HG03460 (cell line): ENCODE measurements at regions not wholly inside any gene's neighbourhood (a gene's known extent, or its start where the extent isn't known, plus 50 kb on each side); places are given as distances from the start of the nearest gene placed in this dataset.

Source experiments
- ATAC-seq: cut with Tn5 transposase; IDR thresholded peaks from one replicate; pipeline ENCODE4 v1.9.1; 2021; ENCODE audit not compliant: unreplicated experiment

DNA sequence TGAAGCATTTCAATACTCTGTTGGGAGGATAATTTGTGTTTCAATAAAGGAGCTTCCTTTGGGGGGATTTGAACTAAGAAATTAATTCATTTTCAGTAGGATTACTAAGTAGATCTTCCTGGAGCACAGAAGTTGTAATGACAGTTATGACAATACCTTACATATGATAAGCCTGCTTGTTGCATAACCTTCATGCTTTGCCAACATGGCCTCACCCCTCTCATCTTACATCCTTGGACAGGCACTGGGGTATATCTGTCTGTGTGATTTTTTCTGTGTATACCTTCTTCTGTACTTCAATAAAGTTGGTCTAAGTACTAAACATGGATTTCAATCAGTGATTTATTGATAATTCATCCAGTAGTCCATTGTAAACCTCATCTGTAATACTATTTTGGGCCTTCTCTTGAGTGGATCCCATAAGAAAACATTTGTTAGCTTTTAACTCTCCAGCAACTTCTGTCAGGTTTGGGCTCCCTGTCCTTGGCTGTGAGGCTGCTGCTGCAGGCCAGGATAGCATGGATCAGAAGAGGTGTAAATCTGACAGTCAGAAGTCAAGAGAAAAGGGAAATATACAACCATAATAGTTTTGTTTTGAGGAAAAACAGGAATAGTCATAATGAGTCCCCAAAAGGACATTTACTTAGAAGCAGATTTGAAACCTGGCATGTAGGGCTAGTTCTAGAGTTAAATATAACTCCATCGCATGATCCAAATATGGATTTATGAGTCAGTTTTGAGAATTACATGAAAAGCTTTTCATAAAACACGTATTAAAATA lies 422.2 kb downstream of the KLF5 start:
- no peak for ATAC-seq

DNA sequence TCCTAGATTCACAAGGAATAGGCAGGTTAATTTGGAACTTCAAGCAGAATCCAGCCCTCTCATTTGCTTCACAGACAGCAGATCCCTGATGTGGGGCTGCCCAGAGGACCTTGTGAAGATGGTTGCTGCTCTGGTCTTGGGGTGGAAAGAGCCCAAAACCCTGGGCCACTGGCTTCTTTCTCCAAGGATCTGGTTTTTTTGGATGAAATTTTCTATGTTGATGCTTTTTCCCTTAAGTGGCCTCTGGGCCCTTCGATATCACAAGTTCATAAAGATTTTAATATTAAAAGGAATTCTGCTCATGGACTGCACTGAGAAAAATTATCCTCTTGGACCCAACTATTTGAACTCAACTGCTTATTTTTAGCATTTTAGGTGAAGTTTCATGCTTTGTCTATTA lies 421.1 kb downstream of the KLF5 start:
- no peak for ATAC-seq

- no peak for ATAC-seq
Measured at GRCh38 chr13:73479351-73479750, 420.5 kb downstream of the KLF5 start.

DNA sequence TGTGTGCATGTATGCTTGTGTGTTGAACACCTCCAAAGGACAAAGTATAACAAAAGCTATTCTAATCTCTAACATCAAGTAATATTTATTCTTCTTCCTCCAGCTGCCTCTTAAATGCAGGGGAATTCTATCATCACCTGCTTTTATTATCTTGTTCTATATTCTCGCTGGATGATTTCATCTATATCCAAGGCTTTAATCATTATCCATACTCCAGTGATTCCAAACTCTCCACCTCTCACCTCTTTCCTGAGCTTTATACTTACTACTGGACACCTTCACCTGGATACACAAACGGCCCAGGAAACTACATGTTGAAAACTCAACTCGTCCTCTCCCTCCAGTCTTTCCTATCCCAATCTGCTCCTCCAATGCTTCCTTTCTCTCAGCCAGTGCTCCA lies 418.6 kb downstream of the KLF5 start:
- no peak for ATAC-seq

DNA sequence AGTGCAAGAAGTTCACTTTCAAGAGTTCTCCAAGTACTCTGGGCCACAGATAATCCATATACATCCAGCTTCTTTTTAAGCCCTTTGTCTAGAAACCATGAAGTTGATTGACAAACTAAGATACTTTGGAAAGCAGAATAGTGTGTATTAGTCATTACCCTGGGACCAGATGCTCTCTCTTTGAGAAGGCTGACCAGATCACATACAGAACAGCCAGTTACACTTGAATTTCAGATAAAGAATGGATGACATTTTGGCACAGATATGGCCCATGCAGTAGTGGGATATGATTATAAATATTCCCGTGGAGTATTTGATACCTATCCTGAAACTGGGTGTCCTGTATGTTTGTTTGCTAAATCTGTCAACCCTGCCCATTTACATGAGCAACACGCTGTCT lies 414.2 kb downstream of the KLF5 start:
- ATAC-seq = no peak

DNA sequence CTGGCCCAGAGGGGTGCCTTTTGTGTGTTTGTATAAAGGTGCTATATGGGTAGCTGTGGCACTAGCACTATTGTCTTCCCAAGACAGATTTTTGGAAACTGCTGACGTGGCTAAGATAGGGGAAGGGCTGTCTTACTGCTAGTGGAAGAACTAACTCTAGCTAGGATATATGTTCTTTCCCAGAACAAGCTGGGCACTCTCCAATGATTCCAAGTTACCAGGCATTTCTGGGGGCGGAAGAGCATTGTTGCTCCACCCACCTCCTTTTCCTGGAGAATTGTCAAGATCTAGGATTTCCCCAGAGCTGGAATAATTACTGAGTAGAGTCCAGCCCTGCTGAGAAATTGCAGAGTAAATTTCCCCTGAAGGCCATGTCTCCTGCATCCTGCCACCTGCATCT lies 408.3 kb downstream of the KLF5 start:
- ATAC-seq = no peak

- no peak for ATAC-seq
Measured at GRCh38 chr13:73466561-73466960, 407.8 kb downstream of the KLF5 start.

DNA sequence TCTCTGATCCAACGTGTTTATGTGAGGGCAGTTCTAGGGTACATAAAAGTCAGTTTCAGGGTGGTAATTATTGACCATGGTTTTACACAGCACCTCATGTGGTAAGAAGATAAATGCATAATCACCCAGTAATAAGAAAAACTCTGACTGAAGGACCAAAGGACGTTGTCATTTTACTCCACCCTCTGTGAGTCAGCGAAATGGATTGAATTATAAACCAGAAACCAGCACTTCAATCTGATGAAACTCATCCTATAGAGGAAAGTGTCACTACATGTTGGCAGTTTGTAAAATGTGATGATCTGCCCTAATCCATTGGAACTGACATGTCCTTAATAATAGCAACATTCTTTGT lies 406.8 kb downstream of the KLF5 start:
- no peak for ATAC-seq

DNA sequence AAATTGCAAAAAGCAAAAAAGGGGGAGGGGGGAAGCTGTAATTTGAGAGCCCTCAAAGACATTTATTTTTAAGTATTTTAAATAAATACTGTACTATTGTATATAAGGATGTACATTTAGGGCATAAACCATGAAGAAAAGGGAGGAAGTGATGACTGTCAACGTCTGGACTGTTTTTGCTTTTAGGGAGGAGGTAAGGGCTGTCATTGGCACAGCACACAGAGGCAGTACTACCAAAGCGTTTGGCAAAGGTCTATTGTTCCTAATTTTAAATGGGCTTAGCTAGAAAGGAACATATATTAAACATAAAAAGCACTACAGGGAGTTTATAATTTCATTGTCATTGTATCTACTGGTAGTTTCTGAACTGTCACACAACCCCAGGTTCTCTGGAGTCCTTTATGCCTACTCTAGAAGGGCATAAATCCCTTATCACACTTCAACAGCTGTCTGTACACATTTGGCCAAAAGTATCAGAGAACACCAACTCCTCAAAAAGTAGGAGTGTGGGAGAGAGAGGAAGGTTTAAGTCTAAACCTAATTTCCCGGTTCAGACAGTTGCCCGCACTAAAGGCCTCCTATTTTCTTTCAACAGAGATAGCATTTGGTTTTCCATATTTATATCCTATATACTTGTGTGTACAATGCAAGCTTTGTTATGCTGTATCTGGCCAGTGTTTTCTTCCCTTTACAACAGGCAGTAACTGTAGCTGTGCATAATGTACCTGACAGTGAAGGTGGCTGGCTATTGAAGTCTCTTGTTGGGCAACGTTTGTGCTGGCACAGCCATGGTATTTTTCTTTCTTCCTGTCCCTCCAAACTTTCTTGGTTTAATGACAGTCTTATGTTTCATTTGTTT lies 406.2 kb downstream of the KLF5 start:
- no peak for ATAC-seq

DNA sequence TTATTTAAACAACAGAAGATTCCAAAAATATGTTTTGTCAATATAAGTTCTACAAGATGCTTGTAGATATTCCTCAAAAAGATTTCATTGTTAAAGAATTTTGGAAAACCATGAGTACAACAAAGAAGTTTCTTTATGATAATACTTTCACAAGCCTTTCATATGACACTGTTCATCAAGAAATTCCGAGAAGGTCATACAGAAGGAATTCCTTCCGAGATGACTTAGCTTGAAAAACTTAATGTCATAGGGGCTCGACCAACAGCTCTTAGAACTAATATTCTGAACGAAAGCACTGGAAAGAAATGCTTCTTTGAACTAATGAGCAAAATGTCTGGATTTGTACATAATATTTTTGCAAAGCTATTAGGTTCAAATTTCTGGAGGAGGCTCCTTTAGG lies 403.4 kb downstream of the KLF5 start:
- ATAC-seq = no peak

GRCh38 chr13:73451221-73452029 lies 392.6 kb downstream of the KLF5 start:
- ATAC-seq = no peak

GRCh38 chr13:73450583-73450982 lies 391.8 kb downstream of the KLF5 start:
- ATAC-seq = no peak

DNA sequence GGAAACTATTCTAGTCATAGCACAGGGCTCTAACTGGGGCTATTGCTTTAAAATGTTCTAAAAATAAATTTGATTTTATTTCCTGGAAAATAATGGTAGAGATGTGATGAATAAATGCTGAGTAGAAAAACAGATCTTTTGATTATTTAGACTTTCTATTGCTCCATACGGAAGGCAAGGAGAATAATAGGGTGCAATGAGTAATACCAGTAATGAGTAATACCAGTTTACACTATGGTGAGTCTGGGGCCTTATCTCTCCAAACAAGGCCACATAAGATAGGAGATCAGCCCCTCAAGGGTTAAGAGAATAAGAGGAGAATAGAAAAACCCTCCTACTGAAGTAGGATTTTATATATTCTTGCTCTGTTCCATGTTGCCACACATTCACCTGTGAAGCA lies 390.4 kb downstream of the KLF5 start:
- no peak for ATAC-seq

DNA sequence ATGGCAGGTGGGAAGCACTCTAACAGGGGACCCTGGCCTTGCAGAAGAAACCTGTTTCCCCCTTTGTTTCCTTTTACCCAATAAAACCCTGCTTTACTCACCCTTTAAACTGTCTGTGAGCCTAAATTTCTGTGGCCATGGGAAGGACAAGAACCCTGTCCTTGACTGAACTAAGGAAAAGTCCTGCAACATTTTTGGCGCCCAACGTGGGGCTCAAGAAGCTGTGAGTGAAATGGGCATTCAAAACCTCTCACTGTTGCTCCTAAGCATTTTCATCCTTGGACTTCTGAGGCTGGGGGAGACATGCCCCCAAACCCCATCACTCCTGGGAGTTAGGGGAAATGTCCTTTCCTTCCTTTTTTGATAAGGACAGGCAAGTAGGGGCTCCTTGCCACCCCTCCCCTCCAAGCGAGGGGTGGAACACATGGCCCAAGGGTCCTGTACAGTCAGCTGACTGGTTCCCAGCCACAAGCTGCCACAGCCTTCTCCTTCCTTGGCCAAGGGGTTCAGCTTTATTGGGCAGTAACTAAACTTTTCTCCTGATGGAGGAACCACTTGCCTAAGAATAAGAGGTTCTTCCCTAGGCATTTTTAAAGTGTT lies 381.6 kb downstream of the KLF5 start:
- ATAC-seq = no peak

- ATAC-seq = no peak
Measured at GRCh38 chr13:73433890-73434289, 375.1 kb downstream of the KLF5 start.

DNA sequence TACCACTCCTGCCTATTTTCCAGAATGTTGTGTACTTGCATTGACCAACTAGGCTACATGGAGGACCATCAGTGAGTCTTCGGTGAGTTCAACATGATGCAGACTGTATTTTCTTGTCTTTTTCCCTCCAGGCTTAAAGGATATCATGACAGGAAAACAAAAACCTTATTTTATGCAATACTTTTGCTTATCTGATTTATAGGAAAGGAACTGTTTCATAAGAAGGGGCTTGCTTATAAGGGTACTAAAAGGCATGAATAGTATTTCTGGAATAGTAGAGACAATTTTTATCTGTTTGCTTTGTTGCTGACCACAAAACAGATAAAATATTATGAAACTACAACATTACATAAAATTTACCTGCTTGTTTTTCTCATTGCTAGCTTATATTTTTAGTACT lies 374.7 kb downstream of the KLF5 start:
- no peak for ATAC-seq

- ATAC-seq = no peak
Measured at GRCh38 chr13:73429701-73430100, 370.9 kb downstream of the KLF5 start.

DNA sequence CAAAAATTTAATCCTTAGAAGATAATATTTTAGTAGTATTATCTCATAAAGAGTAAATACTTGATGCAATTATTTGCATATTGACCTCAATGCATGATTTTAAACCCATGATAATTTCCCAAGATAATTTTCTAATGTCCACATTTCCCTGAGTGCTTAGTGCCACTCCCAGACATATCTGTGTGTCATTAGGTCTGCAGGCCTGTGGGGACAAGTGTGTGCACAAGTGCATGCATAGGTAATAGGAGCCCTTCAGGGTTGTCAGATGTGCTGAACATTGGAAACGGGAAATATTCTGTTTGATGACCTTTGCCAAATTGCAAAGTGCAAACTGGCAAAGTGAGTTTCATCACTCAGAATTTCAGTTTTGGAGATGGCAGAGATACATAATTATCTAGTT lies 369.9 kb downstream of the KLF5 start:
- no peak for ATAC-seq

DNA sequence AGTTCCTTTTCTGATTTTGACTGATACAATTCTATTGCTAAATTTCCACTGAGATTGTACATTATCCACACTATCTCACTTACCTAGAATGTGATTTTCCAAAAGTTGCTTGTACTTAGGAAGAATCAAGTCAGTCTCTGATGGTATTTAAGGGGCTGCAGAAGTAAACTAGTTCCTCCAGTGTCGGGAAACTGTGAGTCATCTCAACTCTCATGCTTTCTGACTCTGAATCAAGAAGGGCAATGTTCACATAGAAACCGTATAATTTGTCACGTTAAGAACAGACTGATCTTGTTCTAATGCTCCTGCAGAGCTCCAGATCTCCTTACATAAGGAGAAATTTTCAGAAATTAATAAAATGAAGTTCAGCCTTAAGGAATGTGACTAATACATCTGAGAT lies 369.3 kb downstream of the KLF5 start:
- ATAC-seq = no peak

DNA sequence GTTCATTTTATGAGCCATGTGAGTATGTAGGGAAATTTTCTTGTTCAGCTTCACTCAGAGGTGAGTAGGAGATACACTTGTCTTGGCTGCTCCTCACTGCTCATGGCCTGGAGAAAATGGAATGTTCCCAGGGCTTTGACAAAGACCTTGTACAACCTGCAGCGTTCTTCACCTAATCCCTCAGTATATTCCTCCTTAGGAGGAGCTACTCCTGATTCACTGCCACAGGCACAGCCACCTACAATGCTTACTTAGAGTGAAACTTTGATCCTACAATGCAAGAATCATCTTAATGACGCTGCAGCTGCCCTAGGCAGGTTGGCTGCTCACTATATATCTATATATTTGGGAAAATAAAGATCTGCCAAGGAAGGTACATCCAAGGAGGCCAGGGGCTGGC lies 364.2 kb downstream of the KLF5 start:
- ATAC-seq = no peak

GRCh38 chr13:73421310-73421912 lies 362.6 kb downstream of the KLF5 start:
- ATAC-seq = no peak
